BE2C (cell line): ENCODE measurements at regions not wholly inside any gene's neighbourhood (a gene's known extent, or its start where the extent isn't known, plus 50 kb on each side); places are given as distances from the start of the nearest gene placed in this dataset.

ENCODE experiments used
- DNase-seq: peaks from one replicate; pipeline ENCODE4 v3.0.0-alpha.2; 2020
- H3K27me3 ChIP-seq: fragments of 250-450 bp; sonication (Bioruptor Pico); 2 replicates; pipeline ENCODE4 v1.5.1; 2020; ENCODE audit warnings: mild to moderate bottlenecking
- H3K36me3 ChIP-seq: fragments of 250-450 bp; sonication (Bioruptor Pico); 2 replicates; pipeline ENCODE4 v1.5.1; 2020; ENCODE audit warnings: mild to moderate bottlenecking
- H3K4me1 ChIP-seq: fragments of 250-450 bp; sonication (Bioruptor Pico); 2 replicates; pipeline ENCODE4 v1.5.1; 2020
- H3K4me3 ChIP-seq: 2 replicates; pipeline ENCODE4 v1.5.1; 2011; ENCODE audit warnings: low read depth, low read length
- H3K9me3 ChIP-seq: fragments of 250-450 bp; sonication (Bioruptor Pico); 2 replicates; pipeline ENCODE4 v1.5.1; 2020
- TF ChIP-seq, protein P1 (sequence below): IDR thresholded peaks from 2 replicates; pipeline ENCODE4 v1.5.1; 2012; ENCODE audit warnings: mild to moderate bottlenecking, low read depth, low read length

DNA sequence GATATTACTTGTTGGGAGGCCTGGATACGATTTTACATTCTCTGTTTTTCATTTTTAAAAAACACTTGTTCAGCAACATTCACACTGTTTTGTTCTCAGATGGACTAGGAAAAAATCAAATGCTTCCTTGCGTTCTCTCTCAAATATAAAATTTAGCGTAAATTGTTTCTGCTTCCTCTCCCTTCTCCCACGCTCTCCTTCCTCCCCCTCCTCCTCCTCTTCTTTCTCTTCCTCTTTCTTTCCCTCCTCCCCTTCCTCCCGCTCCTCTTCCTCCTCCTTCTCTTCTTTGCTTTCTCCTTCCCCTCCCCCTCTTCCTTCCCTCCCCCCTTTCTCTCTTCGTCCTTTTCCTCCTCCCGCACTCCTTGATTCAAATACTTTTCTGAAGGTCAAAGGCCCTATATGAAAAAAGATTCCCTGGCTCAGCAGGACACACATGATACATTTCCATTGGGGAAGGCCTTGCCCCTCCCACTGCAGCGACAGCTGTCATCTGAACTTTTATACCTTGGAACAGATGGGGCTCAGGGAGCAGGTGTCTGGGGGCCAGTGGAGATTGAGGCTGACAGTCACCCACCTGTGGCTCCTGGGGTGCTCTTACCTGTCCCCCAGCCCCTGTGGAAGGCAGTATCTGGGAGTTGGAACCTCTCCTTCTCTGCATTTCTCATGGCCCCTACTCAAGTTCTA lies 99.4 kb upstream of the SDK2 start:
- Histone ChIP-seq H3K36me3 (no peaks in the 10 kb centered on the region), H3K27me3 (peaks cover 8% of the 10 kb centered on the region), H3K4me3 (no peak overlapping the region), H3K9me3 (no peaks in the 10 kb centered on the region), H3K4me1 (no peaks in the 10 kb centered on the region)
- no peak for DNase-seq
- TF ChIP-seq, protein P1, sequence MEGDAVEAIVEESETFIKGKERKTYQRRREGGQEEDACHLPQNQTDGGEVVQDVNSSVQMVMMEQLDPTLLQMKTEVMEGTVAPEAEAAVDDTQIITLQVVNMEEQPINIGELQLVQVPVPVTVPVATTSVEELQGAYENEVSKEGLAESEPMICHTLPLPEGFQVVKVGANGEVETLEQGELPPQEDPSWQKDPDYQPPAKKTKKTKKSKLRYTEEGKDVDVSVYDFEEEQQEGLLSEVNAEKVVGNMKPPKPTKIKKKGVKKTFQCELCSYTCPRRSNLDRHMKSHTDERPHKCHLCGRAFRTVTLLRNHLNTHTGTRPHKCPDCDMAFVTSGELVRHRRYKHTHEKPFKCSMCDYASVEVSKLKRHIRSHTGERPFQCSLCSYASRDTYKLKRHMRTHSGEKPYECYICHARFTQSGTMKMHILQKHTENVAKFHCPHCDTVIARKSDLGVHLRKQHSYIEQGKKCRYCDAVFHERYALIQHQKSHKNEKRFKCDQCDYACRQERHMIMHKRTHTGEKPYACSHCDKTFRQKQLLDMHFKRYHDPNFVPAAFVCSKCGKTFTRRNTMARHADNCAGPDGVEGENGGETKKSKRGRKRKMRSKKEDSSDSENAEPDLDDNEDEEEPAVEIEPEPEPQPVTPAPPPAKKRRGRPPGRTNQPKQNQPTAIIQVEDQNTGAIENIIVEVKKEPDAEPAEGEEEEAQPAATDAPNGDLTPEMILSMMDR, result no peak

DNA sequence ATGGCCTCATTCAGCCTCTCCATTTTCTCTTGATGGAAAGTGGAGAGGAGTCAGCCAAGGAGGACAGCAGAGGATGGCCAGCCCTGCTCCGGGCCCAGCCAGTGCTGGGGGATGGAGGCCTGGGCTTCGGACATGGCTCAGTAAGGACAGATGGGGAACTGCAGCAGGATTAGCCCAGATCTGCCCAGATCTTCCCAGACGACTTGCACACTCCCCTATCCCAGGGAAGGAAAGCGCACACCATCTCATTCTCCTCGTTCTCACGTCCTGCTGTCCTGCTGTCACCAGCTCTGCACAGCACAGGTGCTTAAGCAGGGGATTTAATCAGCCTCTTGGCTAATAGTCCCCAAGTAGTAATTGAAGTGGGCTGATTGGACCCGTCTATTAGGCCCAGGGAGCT lies 100.2 kb upstream of the SDK2 start:
- Histone ChIP-seq H3K36me3 (no peaks in the 10 kb centered on the region), H3K27me3 (peaks cover 4% of the 10 kb centered on the region), H3K9me3 (no peaks in the 10 kb centered on the region), H3K4me1 (no peaks in the 10 kb centered on the region), H3K4me3 (no peak overlapping the region)
- TF ChIP-seq, protein P1, result no peak
- no peak for DNase-seq

DNA sequence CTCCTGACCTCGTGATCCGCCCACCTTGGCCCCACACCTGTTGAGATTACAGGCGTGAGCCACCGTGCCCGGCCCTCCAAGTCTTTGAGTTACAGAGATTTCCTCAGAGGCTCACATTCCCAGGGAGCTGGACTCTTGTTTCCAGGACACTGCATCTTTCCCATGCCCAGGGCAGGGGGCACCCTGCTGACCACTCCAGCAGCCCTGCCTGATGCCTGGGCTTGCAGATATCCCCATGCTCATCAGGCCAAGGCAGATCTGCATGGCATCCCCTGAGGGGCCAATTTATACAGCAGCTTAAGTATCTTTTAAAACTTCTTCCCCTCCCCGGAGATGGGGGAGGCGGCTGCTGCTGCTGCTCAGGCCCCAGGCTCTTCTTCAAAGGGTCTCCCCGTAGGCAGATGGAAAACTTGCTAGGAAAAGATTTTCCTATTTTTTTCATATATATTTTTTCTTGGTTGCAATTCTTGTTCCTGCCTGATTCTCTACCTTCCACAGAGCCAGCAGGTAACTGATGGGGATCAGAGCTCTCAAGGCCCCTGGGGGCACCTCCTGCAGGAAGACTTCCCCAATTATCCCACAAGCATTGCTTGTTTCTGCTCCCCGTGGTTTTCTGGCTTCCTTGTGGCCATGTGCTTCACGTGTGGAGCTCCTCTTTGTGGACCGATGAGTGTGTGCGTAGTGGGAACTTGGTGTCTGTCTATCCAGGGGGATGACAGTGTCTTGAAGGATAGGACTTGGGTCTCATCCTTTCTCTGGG lies 102.2 kb upstream of the SDK2 start:
- Histone ChIP-seq H3K36me3 (no peaks in the 10 kb centered on the region), H3K27me3 (no peaks in the 10 kb centered on the region), H3K9me3 (no peaks in the 10 kb centered on the region), H3K4me3 (no peak overlapping the region), H3K4me1 (peaks cover 3% of the 10 kb centered on the region; the same call in 1 of the 2 replicates)
- DNase-seq, result no peak
- TF ChIP-seq, protein P1, result no peak

DNA sequence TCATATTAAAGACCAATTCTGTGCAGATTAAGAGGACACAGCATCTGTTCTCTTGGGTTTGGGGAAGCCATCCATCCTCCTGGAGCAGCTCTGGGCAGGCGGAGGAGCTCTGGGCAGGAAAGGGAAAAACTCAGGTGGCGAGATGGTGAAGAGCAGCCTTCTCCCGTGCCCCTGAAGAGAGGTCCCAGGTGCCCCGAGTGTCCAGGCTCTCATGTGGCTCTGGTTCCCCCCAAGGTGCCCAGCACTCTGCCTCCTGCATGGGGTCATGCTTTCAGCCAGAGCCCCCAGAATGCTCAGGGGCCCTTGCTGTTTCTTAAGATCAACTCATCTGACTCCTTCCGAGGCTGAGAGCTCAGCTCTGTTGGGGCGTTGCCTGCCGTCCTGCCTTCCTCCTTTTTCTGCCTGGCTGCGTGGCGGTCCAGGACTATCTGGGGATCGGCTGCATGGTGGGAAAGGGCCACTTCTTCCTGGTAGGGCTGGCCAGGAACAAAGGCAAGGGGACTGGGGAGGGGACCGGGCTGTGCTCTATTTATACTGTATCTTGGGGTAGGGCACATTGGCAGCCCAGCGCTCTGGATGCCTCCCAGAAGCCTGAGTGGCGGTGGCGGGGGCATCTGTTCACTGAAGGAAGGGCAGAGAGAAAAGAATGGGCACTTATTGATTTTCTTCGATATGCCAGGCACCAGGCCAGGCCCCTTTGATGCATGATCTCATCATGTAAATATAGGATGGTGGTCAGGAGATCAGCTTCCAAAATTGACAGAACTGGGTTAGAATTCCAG lies 103.2 kb upstream of the SDK2 start:
- Histone ChIP-seq H3K36me3 (no peaks in the 10 kb centered on the region), H3K27me3 (no peaks in the 10 kb centered on the region), H3K9me3 (no peaks in the 10 kb centered on the region), H3K4me3 (no peak overlapping the region), H3K4me1 (peaks cover 3% of the 10 kb centered on the region; the same call in 1 of the 2 replicates)
- DNase-seq, result no peak
- TF ChIP-seq, protein P1, result no peak

DNA sequence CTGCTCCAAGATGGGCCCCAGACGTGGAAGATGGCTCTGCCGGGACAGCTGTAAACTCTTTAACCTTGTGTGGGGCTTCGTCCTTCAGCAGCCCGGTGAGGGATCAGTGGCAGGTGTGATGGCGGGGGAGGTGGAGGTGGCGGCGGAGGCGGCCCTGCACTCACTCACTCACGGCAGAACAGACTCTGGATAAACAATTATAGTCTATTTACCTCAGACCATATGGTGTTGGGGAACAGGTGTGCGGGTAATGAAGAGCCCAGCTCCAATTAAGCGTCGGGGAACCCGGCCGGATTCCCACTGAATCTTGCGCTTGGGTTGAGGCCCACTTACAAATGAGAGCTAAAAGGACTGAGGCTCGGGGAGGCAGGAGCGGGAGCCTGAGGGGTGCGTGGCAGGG lies 104.3 kb upstream of the SDK2 start:
- DNase-seq, result no peak
- Histone ChIP-seq H3K27me3 (no peaks in the 10 kb centered on the region), H3K36me3 (no peaks in the 10 kb centered on the region), H3K4me1 (peaks cover 3% of the 10 kb centered on the region; the same call in 1 of the 2 replicates), H3K9me3 (no peaks in the 10 kb centered on the region), H3K4me3 (no peak overlapping the region)
- TF ChIP-seq, protein P1, result no peak
